Glomerular endothelial cell (primary cell): ENCODE measurements at regions not wholly inside any gene's neighbourhood (a gene's known extent, or its start where the extent isn't known, plus 50 kb on each side); places are given as distances from the start of the nearest gene placed in this dataset.

ENCODE experiments used
- DNase-seq: peaks from one replicate; pipeline ENCODE4 v3.0.0-alpha.2; 2011; ENCODE audit warnings: low read depth, low spot score; ENCODE audit errors: extremely low read depth

GRCh38 chr7:18353339-18353738 is 142.2 kb upstream of the HDAC9 start:
- DNase-seq, result no peak

GRCh38 chr7:18354108-18355085 is 141.2 kb upstream of the HDAC9 start:
- DNase-seq, result no peak

- peak; percentile 18 for DNase-seq
These were observed 139.3 kb upstream of the HDAC9 start for GRCh38 chr7:18356191-18356645.

GRCh38 chr7:18357691-18358090 is 137.9 kb upstream of the HDAC9 start:
- DNase-seq, result no peak

- DNase-seq, result no peak
These were observed 133.8 kb upstream of the HDAC9 start for GRCh38 chr7:18361756-18362155.

GRCh38 chr7:18363751-18364380 is 131.7 kb upstream of the HDAC9 start:
- DNase-seq, result no peak

- no peak for DNase-seq
These were observed 131.2 kb upstream of the HDAC9 start for GRCh38 chr7:18364396-18364795.

- DNase-seq, result no peak
These were observed 129.2 kb upstream of the HDAC9 start for GRCh38 chr7:18366394-18366793.

- no peak for DNase-seq
These were observed 126.5 kb upstream of the HDAC9 start for GRCh38 chr7:18369011-18369410.

GRCh38 chr7:18370633-18371032 is 124.9 kb upstream of the HDAC9 start:
- no peak for DNase-seq

GRCh38 chr7:18378989-18379605 is 116.5 kb upstream of the HDAC9 start:
- no peak for DNase-seq

- DNase-seq, result no peak
These were observed 110.9 kb upstream of the HDAC9 start for GRCh38 chr7:18384491-18385143.

- no peak for DNase-seq
These were observed 108.9 kb upstream of the HDAC9 start for GRCh38 chr7:18386607-18387006.

GRCh38 chr7:18387191-18387735 is 108.3 kb upstream of the HDAC9 start:
- no peak for DNase-seq

GRCh38 chr7:18390535-18390907 is 105.0 kb upstream of the HDAC9 start:
- no peak for DNase-seq

- no peak for DNase-seq
These were observed 102.0 kb upstream of the HDAC9 start for GRCh38 chr7:18393465-18394118.

- DNase-seq, result no peak
These were observed 99.7 kb upstream of the HDAC9 start for GRCh38 chr7:18395868-18396267.

GRCh38 chr7:18396953-18397352 is 98.6 kb upstream of the HDAC9 start:
- DNase-seq, result no peak

GRCh38 chr7:18399436-18400235 is 95.9 kb upstream of the HDAC9 start:
- DNase-seq, result no peak
